ENCODE measurements at regions not wholly inside any gene's neighbourhood (a gene's known extent, or its start where the extent isn't known, plus 50 kb on each side); places are given as distances from the start of the nearest gene placed in this dataset.

- Histone ChIP-seq H2BK15ac (ENCODE audit: low read depth, low read length) (no peak overlapping the region), H3K56ac (ENCODE audit: extremely low read depth, insufficient read depth, low read length) (no peak overlapping the region), H3K27ac (ENCODE audit: insufficient read depth, low read length) (no peak overlapping the region), H3K4ac (ENCODE audit: low read depth, low read length) (no peak overlapping the region), H3K4me1 (ENCODE audit: control insufficient read depth, insufficient read depth, low read length) (no peaks in the 10 kb centered on the region), H3K27me3 (ENCODE audit: control insufficient read depth, insufficient read depth, low read length) (no peaks in the 10 kb centered on the region), H3K9me1 (ENCODE audit: insufficient read depth, low read length) (no peaks in the 10 kb centered on the region), H4K91ac (ENCODE audit: insufficient read depth, low read depth, low read length) (no peak overlapping the region), H2AK5ac (ENCODE audit: low read depth, low read length) (no peak overlapping the region), H2AFZ (replicated peaks; ENCODE audit: low read length, poor library complexity) (no peak overlapping the region), H4K8ac (ENCODE audit: low read depth in 2 of 2, low read length in 2 of 2) (no peak overlapping the region), H4K20me1 (ENCODE audit: insufficient read depth, low read length) (no peaks in the 10 kb centered on the region), H3K79me1 (ENCODE audit: low read depth in 1 of 2, low read length in 2 of 2) (no peaks in the 10 kb centered on the region), H3K36me3 (ENCODE audit: control insufficient read depth, insufficient read depth, low read length) (no peaks in the 10 kb centered on the region), H2BK120ac (ENCODE audit: low read depth, low read length) (no peak overlapping the region), H3K18ac (ENCODE audit: low read depth, low read length) (no peak overlapping the region), H3K23ac (ENCODE audit: low read depth, low read length) (no peak overlapping the region), H3K9ac (ENCODE audit: low read depth, low read length) (no peak overlapping the region), H2BK20ac (ENCODE audit: low read depth, low read length) (no peak overlapping the region), H2AK9ac (replicated peaks; ENCODE audit: low read depth, low read length, poor library complexity) (no peak overlapping the region), H3K4me3 (ENCODE audit: insufficient read depth, low read depth, low read length) (no peak overlapping the region), H3K4me2 (ENCODE audit: low read depth, low read length) (no peak overlapping the region; the same call in 1 of the 2 replicates), H2BK5ac (ENCODE audit: low read depth, low read length, poor library complexity, severe bottlenecking) (no peak overlapping the region), H3K14ac (replicated peaks; ENCODE audit: low read depth, low read length) (no peak overlapping the region), H3K9me3 (ENCODE audit: control insufficient read depth, insufficient read depth, low read length) (no peaks in the 10 kb centered on the region), H4K5ac (ENCODE audit: low read depth, low read length) (no peak overlapping the region)
- intact Hi-C loops (cut with micrococcal nuclease): no loop called here
- ChIA-PET CTCF (no interaction called here), POLR2A (ENCODE audit: unreplicated experiment) (no interaction called here)
- DNase-seq: no peak
- in situ Hi-C loops (cut with MboI; ENCODE audit: low sequenced_read_pairs): no loop called here
- no peak for ATAC-seq (ENCODE audit: low read depth)
- no TSS peak for BruUV-seq (replicated peaks)
- dilution Hi-C loops (cut with HindIII; ENCODE audit: low sequenced_read_pairs, unreplicated experiment): no loop called here
- WGBS, 2 experiments (ENCODE audit: extremely low coverage in 2 of 2, insufficient read length in 1 of 2): no CpG with 5 or more reads among the region's 1 CpG
- no peak for TF ChIP-seq FOS (IDR thresholded peaks at IDR 0.05; ENCODE audit: low read depth, low read length)
- TF ChIP-seq BHLHE40 (IDR thresholded peaks at IDR 0.05; ENCODE audit: low read depth, low read length): no peak
- no peak for TF ChIP-seq RCOR1 (IDR thresholded peaks at IDR 0.05; ENCODE audit: insufficient replicate concordance, low read length)
- TF ChIP-seq MXI1 (IDR thresholded peaks at IDR 0.05; ENCODE audit: borderline replicate concordance, low read depth, low read length): no peak
- no peak for TF ChIP-seq CEBPB (IDR thresholded peaks at IDR 0.05; ENCODE audit: low read depth, low read length)
- no peak for TF ChIP-seq CTCF (conservative IDR thresholded peaks at IDR 0.05; ENCODE audit: low read depth, low read length)
- no peak for TF ChIP-seq MAFK (IDR thresholded peaks at IDR 0.05; ENCODE audit: low read depth, low read length)
- TF ChIP-seq RAD21 (IDR thresholded peaks at IDR 0.05; ENCODE audit: low read length): no peak
- no peak for TF ChIP-seq CHD1 (IDR thresholded peaks at IDR 0.05; ENCODE audit: low read depth, low read length)
- TF ChIP-seq NFE2L2 (IDR thresholded peaks at IDR 0.05; ENCODE audit: low read depth, low read length): no peak
- TF ChIP-seq SMC3 (IDR thresholded peaks at IDR 0.05; ENCODE audit: low read depth, low read length): no peak
- no peak for TF ChIP-seq POLR2A (IDR thresholded peaks at IDR 0.05; ENCODE audit: low read depth, low read length)
- TF ChIP-seq USF2 (IDR thresholded peaks at IDR 0.05; ENCODE audit: low read depth, low read length): no peak
- TF ChIP-seq ELK1 (IDR thresholded peaks at IDR 0.05; ENCODE audit: borderline replicate concordance, low read depth, low read length): no peak
- TF ChIP-seq RFX5 (IDR thresholded peaks at IDR 0.05; ENCODE audit: low read depth, low read length): no peak
- TF ChIP-seq MAZ (IDR thresholded peaks at IDR 0.05; ENCODE audit: borderline replicate concordance, low read depth, low read length): no peak
Measured at GRCh38 chr6:78700991-78701390, 166.4 kb upstream of the IRAK1BP1 start.

Data from IMR-90 (cell line).